Vagina (tissue), 2 donors: ENCODE measurements at regions not wholly inside any gene's neighbourhood (a gene's known extent, or its start where the extent isn't known, plus 50 kb on each side); places are given as distances from the start of the nearest gene placed in this dataset.
"Not testable (repeated sequence)": the region's sequence is repeated elsewhere in the genome, so short reads cannot be mapped to it uniquely, and the experiment has no call there.

Source experiments
- DNase-seq, 2 donors: peaks; one replicate each; pipeline ENCODE4 v3.0.0-alpha.2; 2017; ENCODE audit errors: extremely low spot score in 2 of 2
- H3K27ac ChIP-seq: fragments of 200-600 bp; sonication (generic); one replicate; pipeline ENCODE4 v1.5.1; 2019
- H3K27me3 ChIP-seq: fragments of 200-600 bp; sonication (generic); one replicate; pipeline ENCODE4 v1.5.1; 2019
- H3K36me3 ChIP-seq, 2 donors: fragments of 200-600 bp; sonication (generic); one replicate each; pipeline ENCODE4 v1.5.1; 2017 to 2019
- H3K4me1 ChIP-seq: fragments of 200-600 bp; sonication (generic); one replicate; pipeline ENCODE4 v1.5.1; 2019
- H3K4me3 ChIP-seq, 2 donors: fragments of 200-600 bp; sonication (generic); 1 replicate in 1 of 2; 2 replicates in 1 of 2; pipeline ENCODE4 v1.5.1; 2016 to 2019
- H3K9me3 ChIP-seq: fragments of 200-600 bp; sonication (generic); one replicate; pipeline ENCODE4 v1.5.1; 2019
- CTCF ChIP-seq, 3 experiments: fragments of 450-650 bp in 2 of 3; fragments of 200-600 bp in 1 of 3; sonication (generic) in 1 of 3; IDR thresholded peaks; one replicate each; pipeline ENCODE4 v1.5.1; 2017 to 2019; ENCODE audit warnings: antibody characterized with exemption in 3 of 3, mild to moderate bottlenecking in 2 of 3, moderate library complexity in 2 of 3
- POLR2A ChIP-seq, 2 donors: fragments of 450-650 bp; IDR thresholded peaks; one replicate each; pipeline ENCODE4 v1.6.1; 2017; ENCODE audit warnings: antibody characterized with exemption in 2 of 2, mild to moderate bottlenecking in 2 of 2, moderate library complexity in 2 of 2
- POLR2AphosphoS5 ChIP-seq, 2 donors: sonication (generic); formaldehyde crosslinking; IDR thresholded peaks; one replicate each; pipeline ENCODE4 v1.9.0; 2017; ENCODE audit warnings: antibody characterized with exemption in 2 of 2, mild to moderate bottlenecking in 2 of 2, low read depth in 1 of 2; ENCODE audit not compliant: insufficient read depth in 1 of 2
- intact Hi-C: fragments of 100-400 bp; cut with DNase I; formaldehyde crosslinking; loops from one replicate; pipeline ENCODE4 v1.15.1; 2023

- H3K27me3 ChIP-seq = no peaks in the 10 kb centered on the region
- H3K9me3 ChIP-seq = no peaks in the 10 kb centered on the region
- H3K4me3 ChIP-seq = no peak overlapping the region
- no peak overlapping the region for H3K27ac ChIP-seq
- no peaks in the 10 kb centered on the region for H3K36me3 ChIP-seq
- DNase-seq = no peak
- TF ChIP-seq POLR2AphosphoS5 (IDR thresholded peaks at IDR 0.05; ENCODE audit: insufficient read depth in 1 of 2, low read depth in 1 of 2) = no peak
- no peak for TF ChIP-seq CTCF (IDR thresholded peaks at IDR 0.05)
- no peak for TF ChIP-seq POLR2A (IDR thresholded peaks at IDR 0.05)
- H3K4me1 ChIP-seq = no peaks in the 10 kb centered on the region
- intact Hi-C loops = no loop called here
Measured at GRCh38 chr6:156587071-156587470, 190.1 kb upstream of the ARID1B start.

- Histone ChIP-seq H3K27me3 (no peaks in the 10 kb centered on the region), H3K4me1 (no peaks in the 10 kb centered on the region), H3K27ac (no peak overlapping the region), H3K4me3 (no peak overlapping the region), H3K36me3 (no peaks in the 10 kb centered on the region), H3K9me3 (no peaks in the 10 kb centered on the region)
- no peak for TF ChIP-seq POLR2AphosphoS5 (IDR thresholded peaks at IDR 0.05; ENCODE audit: insufficient read depth in 1 of 2, low read depth in 1 of 2)
- TF ChIP-seq CTCF (IDR thresholded peaks at IDR 0.05) = no peak
- no peak for TF ChIP-seq POLR2A (IDR thresholded peaks at IDR 0.05)
- no peak for DNase-seq
- intact Hi-C loops = no loop called here
Measured at GRCh38 chr6:156585859-156586258, 191.3 kb upstream of the ARID1B start.

- H3K27me3 ChIP-seq, DNase-seq, H3K4me1 ChIP-seq, H3K27ac ChIP-seq, H3K36me3 ChIP-seq, intact Hi-C loops, H3K9me3 ChIP-seq, H3K4me3 ChIP-seq: not testable (repeated sequence)
Measured at GRCh38 chr6:156584121-156584520, 193.1 kb upstream of the ARID1B start.

- Histone ChIP-seq H3K9me3 (peaks cover 2% of the 10 kb centered on the region), H3K27ac (no peak overlapping the region), H3K4me3 (no peak overlapping the region), H3K27me3 (no peaks in the 10 kb centered on the region), H3K4me1 (no peaks in the 10 kb centered on the region), H3K36me3 (no peaks in the 10 kb centered on the region)
- no peak for DNase-seq
- TF ChIP-seq POLR2A (IDR thresholded peaks at IDR 0.05) (no peak), CTCF (IDR thresholded peaks at IDR 0.05) (no peak), POLR2AphosphoS5 (IDR thresholded peaks at IDR 0.05; ENCODE audit: insufficient read depth in 1 of 2, low read depth in 1 of 2) (no peak)
- intact Hi-C loops = no loop called here
Measured at GRCh38 chr6:156583083-156583482, 194.1 kb upstream of the ARID1B start.

GRCh38 chr6:156582509-156582992 is 194.6 kb upstream of the ARID1B start:
- no peak overlapping the region for H3K27ac ChIP-seq
- no peak for DNase-seq
- H3K4me3 ChIP-seq = no peak overlapping the region
- H3K27me3 ChIP-seq = no peaks in the 10 kb centered on the region
- H3K4me1 ChIP-seq = no peaks in the 10 kb centered on the region
- TF ChIP-seq CTCF (IDR thresholded peaks at IDR 0.05) = no peak
- no peak for TF ChIP-seq POLR2A (IDR thresholded peaks at IDR 0.05)
- no peak for TF ChIP-seq POLR2AphosphoS5 (IDR thresholded peaks at IDR 0.05; ENCODE audit: insufficient read depth in 1 of 2, low read depth in 1 of 2)
- peaks cover 7% of the 10 kb centered on the region for H3K9me3 ChIP-seq
- intact Hi-C loops = no loop called here
- H3K36me3 ChIP-seq = no peaks in the 10 kb centered on the region

GRCh38 chr6:156579564-156579963 is 197.6 kb upstream of the ARID1B start:
- H3K4me1 ChIP-seq = no peaks in the 10 kb centered on the region
- H3K36me3 ChIP-seq = no peaks in the 10 kb centered on the region
- DNase-seq = no peak
- H3K9me3 ChIP-seq = peaks cover 15% of the 10 kb centered on the region
- H3K27ac ChIP-seq = no peak overlapping the region
- TF ChIP-seq POLR2AphosphoS5 (IDR thresholded peaks at IDR 0.05; ENCODE audit: insufficient read depth in 1 of 2, low read depth in 1 of 2) (no peak), POLR2A (IDR thresholded peaks at IDR 0.05) (no peak)
- H3K4me3 ChIP-seq = no peak overlapping the region
- no peaks in the 10 kb centered on the region for H3K27me3 ChIP-seq
- intact Hi-C loops = no loop called here
